ENCODE measurements at regions not wholly inside any gene's neighbourhood (a gene's known extent, or its start where the extent isn't known, plus 50 kb on each side); places are given as distances from the start of the nearest gene placed in this dataset.

DNA sequence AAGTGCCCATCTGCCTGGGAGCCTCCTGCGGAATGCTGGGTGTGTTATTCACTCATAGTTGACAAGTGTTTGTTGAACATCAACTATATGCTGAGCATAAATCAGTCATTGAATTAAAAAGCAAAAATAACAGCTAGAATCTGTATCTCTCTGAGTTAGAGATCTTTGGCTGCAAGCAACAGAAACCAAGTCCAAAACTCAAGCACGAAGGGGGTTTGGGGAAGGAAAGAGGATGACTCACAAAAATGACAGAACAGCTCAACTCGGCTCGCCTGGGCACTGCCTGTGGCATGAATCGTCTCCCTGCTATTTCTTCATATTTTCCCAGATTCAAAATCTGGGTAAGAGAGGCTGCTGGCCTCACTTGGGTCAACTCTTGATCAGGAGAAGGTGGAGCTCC lies 72.6 kb upstream of the NCOR2 start:
- no peak overlapping the region for H3K4me3 Mint-ChIP-seq
- H3K36me3 ChIP-seq (ENCODE audit: control insufficient read depth, insufficient read depth, low read length), result no peaks in the 10 kb centered on the region
- H3K27ac Mint-ChIP-seq, result no peak overlapping the region
- no peaks in the 10 kb centered on the region for H3K27me3 ChIP-seq (ENCODE audit: control insufficient read depth, insufficient read depth, low read length)
- ATAC-seq, result no peak
- intact Hi-C loops (cut with micrococcal nuclease), result no loop called here
- H3K4me1 ChIP-seq (ENCODE audit: control insufficient read depth, insufficient read depth, low read length), result no peaks in the 10 kb centered on the region
- no peak overlapping the region for H3K27ac ChIP-seq (ENCODE audit: low read length)
- no peak for DNase-seq
- no peaks in the 10 kb centered on the region for H3K9me3 ChIP-seq (ENCODE audit: control insufficient read depth, insufficient read depth, low read length)
- H3K36me3 Mint-ChIP-seq, result no peaks in the 10 kb centered on the region
- 81% methylated on average over 5 of the region's 5 CpGs for WGBS (ENCODE audit: insufficient coverage)
- no peak overlapping the region for H3K4me3 ChIP-seq (ENCODE audit: low read length)
- TF ChIP-seq, protein P1, sequence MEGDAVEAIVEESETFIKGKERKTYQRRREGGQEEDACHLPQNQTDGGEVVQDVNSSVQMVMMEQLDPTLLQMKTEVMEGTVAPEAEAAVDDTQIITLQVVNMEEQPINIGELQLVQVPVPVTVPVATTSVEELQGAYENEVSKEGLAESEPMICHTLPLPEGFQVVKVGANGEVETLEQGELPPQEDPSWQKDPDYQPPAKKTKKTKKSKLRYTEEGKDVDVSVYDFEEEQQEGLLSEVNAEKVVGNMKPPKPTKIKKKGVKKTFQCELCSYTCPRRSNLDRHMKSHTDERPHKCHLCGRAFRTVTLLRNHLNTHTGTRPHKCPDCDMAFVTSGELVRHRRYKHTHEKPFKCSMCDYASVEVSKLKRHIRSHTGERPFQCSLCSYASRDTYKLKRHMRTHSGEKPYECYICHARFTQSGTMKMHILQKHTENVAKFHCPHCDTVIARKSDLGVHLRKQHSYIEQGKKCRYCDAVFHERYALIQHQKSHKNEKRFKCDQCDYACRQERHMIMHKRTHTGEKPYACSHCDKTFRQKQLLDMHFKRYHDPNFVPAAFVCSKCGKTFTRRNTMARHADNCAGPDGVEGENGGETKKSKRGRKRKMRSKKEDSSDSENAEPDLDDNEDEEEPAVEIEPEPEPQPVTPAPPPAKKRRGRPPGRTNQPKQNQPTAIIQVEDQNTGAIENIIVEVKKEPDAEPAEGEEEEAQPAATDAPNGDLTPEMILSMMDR (IDR thresholded peaks at IDR 0.05), result no peak
- peaks cover 8 to 11% of the 10 kb centered on the region in 2 donors for H3K4me1 Mint-ChIP-seq
- no peaks in the 10 kb centered on the region for H3K9me3 Mint-ChIP-seq
- H3K27me3 Mint-ChIP-seq (ENCODE audit: low read depth in 2 of 2), result peaks cover 17 to 36% of the 10 kb centered on the region in 2 donors

DNA sequence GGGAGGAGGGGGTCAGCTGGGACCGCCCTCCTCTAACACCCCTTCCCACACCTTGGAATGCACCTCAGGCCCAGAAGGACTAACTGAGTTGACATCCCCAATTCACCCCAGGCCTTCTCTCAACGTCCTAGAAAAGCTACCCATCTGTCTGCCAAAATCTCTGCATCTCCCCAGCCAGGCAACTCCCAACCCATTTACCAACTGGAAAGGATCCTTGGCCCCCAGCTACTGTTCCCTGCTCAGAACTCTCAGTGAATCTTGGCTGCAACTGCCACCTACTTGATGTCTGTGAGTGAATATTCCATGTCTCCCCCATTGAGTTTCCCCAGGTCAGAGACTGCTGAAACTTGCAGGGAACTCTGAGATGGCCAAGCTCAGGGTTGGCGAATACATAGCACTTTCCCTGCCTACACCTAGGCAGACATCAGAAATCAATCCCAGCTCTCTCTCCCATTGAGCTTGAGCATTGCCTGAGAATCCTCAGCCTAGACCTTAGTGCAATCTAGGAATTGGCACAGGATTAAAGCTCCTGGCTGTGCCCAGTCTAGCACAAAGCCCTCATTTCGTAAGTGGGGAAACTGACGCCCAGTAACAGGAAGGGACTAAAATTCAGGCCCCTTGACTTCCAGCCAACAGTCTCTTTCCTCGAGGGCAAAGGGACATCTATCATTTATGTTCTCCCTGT lies 71.9 kb upstream of the NCOR2 start:
- TF ChIP-seq, protein P1 (IDR thresholded peaks at IDR 0.05), result no peak
- Mint-ChIP-seq H3K36me3 (no peaks in the 10 kb centered on the region), H3K9me3 (no peaks in the 10 kb centered on the region), H3K27ac (no peak overlapping the region), H3K4me1 (peaks cover 8 to 11% of the 10 kb centered on the region in 2 donors), H3K27me3 (ENCODE audit: low read depth in 2 of 2) (peaks cover 15 to 33% of the 10 kb centered on the region in 2 donors), H3K4me3 (no peak overlapping the region)
- no peak for ATAC-seq
- 84% methylated on average over 6 of the region's 6 CpGs for WGBS (ENCODE audit: insufficient coverage)
- H3K27ac ChIP-seq (ENCODE audit: low read length), result no peak overlapping the region
- DNase-seq, result no peak
- intact Hi-C loops (cut with micrococcal nuclease), result no loop called here
- no peaks in the 10 kb centered on the region for H3K4me1 ChIP-seq (ENCODE audit: control insufficient read depth, insufficient read depth, low read length)
- H3K27me3 ChIP-seq (ENCODE audit: control insufficient read depth, insufficient read depth, low read length), result no peaks in the 10 kb centered on the region
- H3K9me3 ChIP-seq (ENCODE audit: control insufficient read depth, insufficient read depth, low read length), result no peaks in the 10 kb centered on the region
- no peak overlapping the region for H3K4me3 ChIP-seq (ENCODE audit: low read length)
- H3K36me3 ChIP-seq (ENCODE audit: control insufficient read depth, insufficient read depth, low read length), result no peaks in the 10 kb centered on the region

DNA sequence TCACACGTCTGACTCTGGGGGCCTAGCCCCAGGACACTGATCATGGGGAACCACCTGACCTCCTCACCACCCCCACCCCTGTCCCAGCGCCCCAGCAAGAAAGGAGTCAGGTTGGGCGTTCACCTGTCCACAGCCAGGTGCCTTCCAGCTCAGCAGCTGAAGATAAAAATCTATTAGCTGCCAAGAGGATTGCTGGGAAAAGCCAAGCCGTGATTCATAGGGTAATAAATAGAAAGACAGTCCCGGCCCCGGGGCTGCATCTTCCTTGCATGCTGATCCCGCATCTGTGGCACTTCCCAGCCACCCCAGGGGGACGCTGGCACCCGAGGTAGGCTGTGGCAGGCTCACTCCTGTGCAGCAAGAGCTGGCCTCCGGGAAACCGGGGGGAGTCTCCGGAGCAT lies 70.2 kb upstream of the NCOR2 start:
- ATAC-seq (no peak), DNase-seq (no peak)
- Mint-ChIP-seq H3K9me3 (no peaks in the 10 kb centered on the region), H3K4me3 (no peak overlapping the region), H3K27me3 (ENCODE audit: low read depth in 2 of 2) (peaks cover 7 to 26% of the 10 kb centered on the region in 2 donors), H3K4me1 (peaks cover 8 to 11% of the 10 kb centered on the region in 2 donors), H3K27ac (no peak overlapping the region), H3K36me3 (no peaks in the 10 kb centered on the region)
- Histone ChIP-seq H3K9me3 (ENCODE audit: control insufficient read depth, insufficient read depth, low read length) (no peaks in the 10 kb centered on the region), H3K27ac (ENCODE audit: low read length) (no peak overlapping the region), H3K36me3 (ENCODE audit: control insufficient read depth, insufficient read depth, low read length) (no peaks in the 10 kb centered on the region), H3K4me3 (ENCODE audit: low read length) (no peak overlapping the region), H3K27me3 (ENCODE audit: control insufficient read depth, insufficient read depth, low read length) (no peaks in the 10 kb centered on the region), H3K4me1 (ENCODE audit: control insufficient read depth, insufficient read depth, low read length) (peaks cover 4% of the 10 kb centered on the region)
- 80% methylated on average over 12 of the region's 12 CpGs for WGBS (ENCODE audit: insufficient coverage)
- intact Hi-C loops (cut with micrococcal nuclease), result no loop called here
- TF ChIP-seq, protein P1 (IDR thresholded peaks at IDR 0.05), result no peak

DNA sequence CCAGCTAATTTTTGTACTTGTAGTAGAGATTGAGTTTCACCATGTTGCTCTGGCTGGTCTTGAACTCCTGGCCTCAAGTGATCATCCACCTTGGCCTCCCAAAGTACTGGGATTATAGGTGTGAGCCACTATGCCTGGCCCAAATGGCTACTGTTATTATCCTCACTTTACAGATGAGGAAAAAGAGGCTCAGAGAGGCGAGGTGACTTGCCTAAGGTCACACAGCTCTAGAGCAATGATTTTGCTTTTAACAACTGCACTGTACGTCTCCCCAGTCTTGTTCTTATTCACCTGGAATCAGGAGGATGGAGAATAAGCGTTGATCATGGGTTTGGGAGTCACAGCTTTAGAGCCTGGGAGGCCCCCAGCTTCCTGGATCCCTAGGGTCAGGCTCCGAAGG lies 69.8 kb upstream of the NCOR2 start:
- intact Hi-C loops (cut with micrococcal nuclease), result no loop called here
- no peak for ATAC-seq
- Histone ChIP-seq H3K9me3 (ENCODE audit: control insufficient read depth, insufficient read depth, low read length) (no peaks in the 10 kb centered on the region), H3K36me3 (ENCODE audit: control insufficient read depth, insufficient read depth, low read length) (no peaks in the 10 kb centered on the region), H3K4me3 (ENCODE audit: low read length) (no peak overlapping the region), H3K27ac (ENCODE audit: low read length) (no peak overlapping the region), H3K27me3 (ENCODE audit: control insufficient read depth, insufficient read depth, low read length) (no peaks in the 10 kb centered on the region), H3K4me1 (ENCODE audit: control insufficient read depth, insufficient read depth, low read length) (peaks cover 4% of the 10 kb centered on the region)
- Mint-ChIP-seq H3K4me3 (no peak overlapping the region), H3K4me1 (peaks cover 8 to 11% of the 10 kb centered on the region in 2 donors), H3K27me3 (ENCODE audit: low read depth in 2 of 2) (peaks cover 7 to 26% of the 10 kb centered on the region in 2 donors), H3K9me3 (no peaks in the 10 kb centered on the region), H3K36me3 (no peaks in the 10 kb centered on the region), H3K27ac (no peak overlapping the region)
- TF ChIP-seq, protein P1 (IDR thresholded peaks at IDR 0.05), result no peak
- 71% methylated on average over 4 of the region's 4 CpGs for WGBS (ENCODE audit: insufficient coverage)
- DNase-seq, result no peak
